GM18907 (cell line): ENCODE measurements at regions not wholly inside any gene's neighbourhood (a gene's known extent, or its start where the extent isn't known, plus 50 kb on each side); places are given as distances from the start of the nearest gene placed in this dataset.
"Not testable (repeated sequence)": the region's sequence is repeated elsewhere in the genome, so short reads cannot be mapped to it uniquely, and the experiment has no call there.

ENCODE experiments used
- ATAC-seq: cut with Tn5 transposase; IDR thresholded peaks from one replicate; pipeline ENCODE4 v1.9.1; 2021; ENCODE audit warnings: mild to moderate bottlenecking, moderate library complexity; ENCODE audit not compliant: unreplicated experiment

DNA sequence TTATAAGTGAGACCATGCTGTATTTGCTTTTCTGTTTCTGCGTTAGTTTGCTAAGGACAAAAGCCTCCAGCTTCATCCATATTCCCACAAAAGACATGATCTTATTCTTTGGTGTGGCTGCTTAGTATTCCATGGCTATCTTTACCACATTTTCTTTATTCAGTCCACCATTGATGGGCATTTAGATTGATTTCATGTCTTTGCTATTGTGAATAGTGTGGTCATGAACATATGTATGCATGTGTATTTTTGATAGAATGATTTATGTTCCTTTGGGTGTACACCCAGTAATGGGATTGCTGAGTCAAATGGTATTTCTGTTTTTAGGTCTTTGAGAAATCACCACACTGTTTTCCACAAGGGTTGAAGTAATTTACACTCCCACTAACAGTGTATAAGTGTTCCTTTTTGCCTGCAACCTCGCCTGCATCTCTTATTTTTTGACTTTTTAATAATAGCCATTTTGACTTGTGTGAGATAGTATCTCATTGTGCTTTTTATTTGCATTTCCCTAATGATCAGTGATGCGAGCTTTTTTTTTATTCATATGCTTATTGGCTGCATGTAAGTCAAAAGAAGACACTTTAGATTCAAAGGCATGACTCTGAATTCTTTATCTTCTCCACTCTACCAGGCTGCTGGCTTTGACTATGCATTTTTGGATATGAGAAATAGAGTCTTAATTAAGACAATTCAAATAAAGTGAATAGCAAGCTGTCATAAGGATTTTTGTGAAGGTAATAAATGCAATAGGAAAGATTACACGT is 183.3 kb upstream of the SYNPR start:
- ATAC-seq, result no peak

DNA sequence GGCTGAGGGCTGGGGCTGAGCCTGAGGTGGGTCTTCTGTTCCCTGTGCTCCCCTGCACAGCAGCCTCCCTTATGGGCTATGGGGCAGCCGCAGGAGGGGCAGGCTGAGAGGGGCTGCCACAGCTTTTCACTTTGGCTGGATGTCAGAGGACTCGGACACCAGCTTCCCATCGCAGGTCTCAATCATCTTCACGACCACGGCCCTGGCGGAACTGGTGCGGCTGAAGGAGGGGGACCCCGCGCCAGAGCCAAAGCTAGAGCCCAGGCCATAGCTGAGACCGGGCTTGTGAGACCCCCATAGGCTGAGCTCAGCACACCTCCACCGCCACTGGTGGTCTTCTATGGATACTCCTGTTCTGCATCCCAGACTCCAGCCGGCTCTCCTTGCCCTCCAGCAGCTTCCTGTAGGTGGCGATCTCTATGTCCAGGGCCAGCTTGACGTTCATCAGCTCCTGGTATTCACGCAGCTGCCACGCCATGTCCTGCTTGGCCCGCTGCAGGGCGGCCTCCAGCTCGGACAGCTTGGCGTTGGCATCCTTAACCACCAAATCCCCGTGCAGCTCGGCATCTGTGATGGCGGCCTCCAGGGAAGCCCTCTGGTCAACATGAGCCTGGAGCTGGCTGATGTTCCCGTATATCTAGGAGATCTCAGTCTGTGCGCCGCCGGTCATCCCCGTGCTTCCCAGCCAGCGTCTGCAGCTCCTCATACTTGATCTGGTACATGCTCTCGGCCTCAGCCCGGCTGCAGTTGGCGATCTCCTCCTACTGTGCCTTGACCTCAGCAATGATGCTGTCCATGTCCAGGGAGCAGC is 181.7 kb upstream of the SYNPR start:
- no peak for ATAC-seq

DNA sequence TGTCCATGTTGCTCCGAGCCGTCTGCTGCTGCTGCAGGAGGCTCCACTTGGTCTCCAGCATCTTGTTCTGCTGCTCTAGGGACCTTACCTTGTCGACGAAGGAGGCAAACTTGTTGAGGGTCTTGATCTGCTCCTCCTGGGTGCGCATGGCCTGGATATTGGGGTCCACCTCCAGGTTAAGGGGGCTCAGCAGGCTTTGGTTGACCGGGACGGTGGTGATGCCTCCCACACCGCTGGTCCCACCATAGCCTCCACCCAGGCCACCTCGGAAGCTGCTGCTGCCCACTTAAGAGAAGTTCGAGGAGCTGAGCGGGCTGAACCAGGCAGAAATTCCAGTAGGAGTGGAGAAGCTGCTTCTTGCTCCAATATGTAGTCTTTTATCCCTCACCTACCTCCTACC is 180.7 kb upstream of the SYNPR start:
- no peak for ATAC-seq

DNA sequence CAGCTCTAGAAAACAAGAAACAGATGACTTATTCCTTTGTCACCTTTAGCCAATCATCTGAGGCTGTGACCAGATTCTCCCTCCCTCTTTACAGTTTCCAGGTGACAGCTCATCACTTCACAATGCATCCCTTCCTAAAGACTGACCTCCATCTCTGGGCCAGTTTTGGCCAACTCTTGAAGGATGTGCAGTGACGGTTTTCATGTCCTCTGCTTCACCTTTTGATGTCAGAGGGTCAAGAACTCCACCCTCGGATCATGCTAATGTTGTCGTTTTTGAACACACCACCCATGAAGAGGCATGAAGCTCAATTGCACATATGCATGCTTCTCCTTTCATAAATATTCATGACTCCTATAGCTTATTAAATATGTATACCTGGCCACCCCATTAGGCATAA is 161.2 kb upstream of the SYNPR start:
- ATAC-seq, result no peak

DNA sequence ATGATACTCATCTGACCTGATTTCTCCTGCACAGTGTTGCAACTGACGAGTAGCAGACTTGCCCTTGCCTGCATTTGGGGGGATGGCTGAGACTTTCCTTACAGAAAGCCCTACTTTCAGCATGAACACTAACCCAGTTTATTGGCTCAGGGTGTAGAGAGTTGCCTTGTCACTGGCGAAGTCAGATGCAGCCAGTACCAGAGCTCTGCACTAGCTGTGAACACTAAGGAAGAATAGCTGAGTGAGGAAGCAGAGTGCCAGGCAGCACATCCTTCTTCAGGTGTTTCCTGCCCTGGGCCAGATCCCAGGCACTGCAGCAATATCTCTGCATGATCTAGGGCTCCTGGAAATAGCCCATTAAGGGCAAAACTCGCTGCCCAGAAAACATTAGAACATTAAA is 154.0 kb upstream of the SYNPR start:
- ATAC-seq, result no peak

DNA sequence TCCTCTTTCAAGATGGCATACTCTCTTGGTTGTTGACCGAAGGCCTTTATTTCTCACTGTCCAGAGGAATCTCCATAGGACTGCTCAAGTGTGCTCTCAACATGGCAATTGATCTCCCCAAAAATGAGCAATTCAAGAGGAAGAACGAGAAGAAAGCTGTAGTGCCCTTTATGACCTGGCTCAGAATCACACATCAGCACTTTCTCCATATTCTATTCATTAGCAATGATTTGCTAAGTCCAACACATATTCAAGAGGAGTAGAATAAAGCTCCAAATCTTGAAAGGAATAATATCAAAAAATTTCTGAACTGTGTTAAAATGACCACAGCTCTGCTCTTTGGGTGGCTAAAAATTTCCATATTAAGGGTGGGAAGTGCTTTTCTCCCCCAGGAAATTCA is 151.6 kb upstream of the SYNPR start:
- no peak for ATAC-seq

DNA sequence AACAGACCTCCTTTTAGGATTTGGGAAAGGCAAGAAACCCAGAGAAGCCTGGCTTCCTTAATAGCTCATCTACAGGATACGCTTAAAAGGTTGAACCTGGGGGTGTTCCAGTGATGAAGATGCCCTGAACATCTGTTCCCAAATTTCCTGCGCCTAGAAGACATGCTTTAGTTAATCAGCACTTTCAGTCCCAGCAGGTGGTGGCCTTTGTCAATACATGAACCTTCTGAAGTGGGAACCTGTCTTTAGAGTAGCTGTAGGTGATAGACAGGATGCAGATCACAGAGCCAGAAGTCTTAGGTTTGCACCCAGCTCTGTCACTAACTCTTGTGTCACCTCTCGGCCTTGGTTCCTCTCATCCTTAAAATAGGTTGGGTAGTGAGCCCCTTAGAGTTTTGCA is 149.7 kb upstream of the SYNPR start:
- ATAC-seq, result no peak

DNA sequence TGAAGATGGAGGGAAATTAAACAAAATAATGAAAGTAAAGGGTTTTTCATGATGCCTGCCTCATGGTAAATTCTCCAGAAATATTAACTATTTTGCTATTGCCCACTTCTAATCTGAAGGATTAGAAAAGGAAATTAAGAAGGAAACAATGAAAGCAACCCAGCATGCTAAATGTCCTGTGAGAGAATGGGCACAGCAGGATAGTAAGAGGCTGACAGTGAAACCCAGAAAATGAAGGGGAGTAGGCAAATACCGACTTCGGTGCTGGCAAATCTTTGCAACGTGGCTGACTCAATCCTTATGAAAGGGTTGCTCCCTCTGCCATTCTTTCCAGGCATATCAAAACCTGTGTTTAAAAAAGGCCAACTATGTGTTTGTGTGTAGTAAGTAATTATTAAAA is 147.5 kb upstream of the SYNPR start:
- ATAC-seq, result no peak

DNA sequence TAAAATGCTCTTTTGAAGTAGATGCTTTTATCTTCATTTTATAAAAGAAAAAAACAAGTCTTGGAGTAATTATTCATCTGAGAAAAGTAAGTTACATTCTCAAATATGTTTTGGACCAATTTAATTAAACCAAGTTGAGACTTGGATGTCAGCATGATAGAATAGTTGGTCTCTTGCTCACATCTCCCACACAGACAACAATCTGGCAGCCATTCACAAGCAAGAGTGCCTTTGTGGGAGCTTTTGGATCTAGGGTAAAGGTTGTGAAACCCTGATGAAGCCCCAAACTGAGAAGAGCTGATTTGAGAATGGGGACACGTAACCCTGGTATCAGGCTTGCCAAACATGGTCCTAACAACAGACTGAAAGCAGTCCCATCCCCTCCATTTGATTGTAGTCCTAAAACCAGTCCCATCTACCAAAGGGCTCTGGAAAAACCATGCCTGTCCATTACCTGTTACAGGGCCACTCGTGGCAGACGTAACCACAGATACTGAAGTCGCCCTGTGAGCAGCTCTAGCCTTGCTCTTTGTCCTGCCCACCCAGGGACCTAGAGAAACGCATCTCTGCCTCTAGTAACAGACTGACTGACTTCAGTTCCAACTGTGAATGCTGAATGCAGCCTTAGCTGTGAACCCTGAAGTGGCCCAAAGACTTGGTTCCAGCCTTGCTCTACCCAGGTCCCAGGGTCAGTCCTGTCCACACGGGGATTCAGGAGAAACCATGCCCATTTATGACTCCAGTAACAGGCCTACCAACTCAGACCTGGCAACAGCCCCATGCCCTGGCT is 145.5 kb upstream of the SYNPR start:
- ATAC-seq, result no peak

DNA sequence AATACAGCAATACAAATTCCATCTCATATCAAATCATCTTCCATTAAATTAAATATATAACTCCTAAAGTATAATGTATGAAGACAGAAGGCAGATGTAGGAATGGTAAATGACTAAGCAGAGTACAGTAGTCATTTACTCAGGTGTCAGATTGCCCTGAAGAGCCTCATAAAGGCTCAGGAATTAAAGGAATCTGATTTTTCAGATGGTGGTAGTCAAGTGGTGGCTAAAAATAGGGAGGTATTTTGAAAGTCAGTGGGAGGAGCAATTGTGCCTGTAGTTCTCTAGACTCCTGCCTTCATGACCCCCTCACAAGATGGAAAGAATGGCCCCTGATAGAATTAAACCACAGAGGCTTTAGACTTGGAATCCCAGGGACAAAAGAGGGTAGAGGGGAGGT is 142.7 kb upstream of the SYNPR start:
- no peak for ATAC-seq

DNA sequence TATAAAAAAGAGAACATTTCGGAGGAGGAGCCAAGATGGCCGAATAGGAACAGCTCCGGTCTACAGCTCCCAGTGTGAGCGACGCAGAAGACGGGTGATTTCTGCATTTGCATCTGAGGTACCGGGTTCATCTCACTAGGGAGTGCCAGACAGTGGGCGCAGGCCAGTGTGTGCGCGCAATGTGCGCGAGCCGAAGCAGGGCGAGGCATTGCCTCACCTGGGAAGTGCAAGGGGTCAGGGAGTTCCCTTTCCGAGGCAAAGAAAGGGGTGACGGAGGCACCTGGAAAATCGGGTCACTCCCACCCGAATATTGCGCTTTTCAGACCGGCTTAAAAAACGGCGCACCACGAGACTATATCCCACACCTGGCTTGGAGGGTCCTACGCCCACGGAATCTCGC is 141.9 kb upstream of the SYNPR start:
- not testable (repeated sequence) for ATAC-seq

DNA sequence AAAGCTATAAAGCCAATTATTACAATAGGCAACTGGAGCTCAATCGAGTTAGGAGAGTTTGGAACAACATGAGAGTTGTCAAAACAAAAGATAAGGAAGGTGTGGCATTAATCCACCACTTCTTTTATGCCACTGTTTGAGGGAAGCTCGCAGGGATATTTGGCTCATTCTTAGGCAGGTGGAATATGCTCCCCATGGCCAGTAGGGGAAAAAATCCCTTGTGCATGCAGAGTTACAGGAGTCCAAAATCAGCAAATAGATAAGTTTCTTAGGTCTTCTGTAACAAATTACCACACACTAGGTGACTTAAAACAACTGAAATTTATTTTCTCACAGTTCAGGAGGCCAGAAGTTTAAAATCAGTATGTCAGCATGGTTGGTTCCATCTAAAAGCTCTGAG is 135.4 kb upstream of the SYNPR start:
- ATAC-seq, result no peak

DNA sequence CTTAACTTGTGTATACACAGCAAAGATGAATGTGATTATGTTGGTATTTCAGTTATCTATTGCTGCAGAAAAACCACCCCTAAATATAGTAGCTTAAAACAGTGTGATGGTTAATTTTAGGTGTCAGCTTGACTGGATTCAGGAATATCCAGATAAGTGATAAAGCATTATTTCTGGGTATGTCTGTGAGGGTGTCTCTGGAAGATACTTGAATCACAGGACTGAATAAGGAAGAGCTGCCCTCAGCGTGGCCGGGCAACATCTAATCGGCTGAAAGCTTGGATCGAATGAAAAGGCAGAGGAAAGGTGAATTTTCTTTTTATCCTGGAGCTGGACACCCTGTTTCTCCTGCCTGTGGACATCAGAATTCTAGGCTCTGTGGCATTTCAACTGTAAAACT is 132.0 kb upstream of the SYNPR start:
- ATAC-seq, result no peak

DNA sequence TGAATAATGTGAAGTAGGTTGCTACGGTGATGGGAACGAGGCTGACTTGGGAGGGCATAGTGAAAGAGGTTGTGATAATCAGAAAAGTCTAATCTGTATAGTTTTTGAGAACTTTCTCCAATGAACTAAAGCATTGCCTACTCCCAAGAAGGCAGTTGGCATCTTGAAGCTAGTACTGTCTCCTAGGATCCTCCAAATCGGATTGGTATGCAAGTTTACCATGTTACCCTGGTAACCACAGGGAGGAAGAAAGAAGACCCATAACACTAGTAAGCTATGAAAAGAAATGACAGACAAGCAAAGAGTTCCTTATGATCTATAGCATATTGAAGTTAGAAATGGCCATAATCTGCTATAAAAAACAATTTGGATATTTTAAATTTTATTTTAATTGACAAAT is 127.2 kb upstream of the SYNPR start:
- ATAC-seq, result no peak

DNA sequence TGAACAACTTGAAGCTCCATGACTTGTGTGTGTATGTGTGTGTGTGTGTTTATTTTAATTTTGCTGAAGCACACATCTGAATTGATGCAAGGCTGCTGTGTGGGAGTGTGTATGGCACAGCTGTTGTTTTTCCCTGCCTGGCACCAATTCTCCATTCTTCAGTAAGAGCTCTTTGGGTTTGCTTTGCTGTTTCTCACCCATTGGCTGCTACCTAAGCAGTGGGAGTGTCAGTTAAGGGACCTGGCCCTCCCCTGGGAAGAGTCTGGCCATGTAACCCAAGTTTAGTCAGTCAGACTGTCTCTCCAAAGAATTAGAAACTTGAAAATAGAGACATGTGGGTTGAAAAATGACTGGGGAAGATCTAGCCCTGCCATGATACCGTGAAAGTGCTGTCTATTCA is 126.2 kb upstream of the SYNPR start:
- ATAC-seq, result no peak

DNA sequence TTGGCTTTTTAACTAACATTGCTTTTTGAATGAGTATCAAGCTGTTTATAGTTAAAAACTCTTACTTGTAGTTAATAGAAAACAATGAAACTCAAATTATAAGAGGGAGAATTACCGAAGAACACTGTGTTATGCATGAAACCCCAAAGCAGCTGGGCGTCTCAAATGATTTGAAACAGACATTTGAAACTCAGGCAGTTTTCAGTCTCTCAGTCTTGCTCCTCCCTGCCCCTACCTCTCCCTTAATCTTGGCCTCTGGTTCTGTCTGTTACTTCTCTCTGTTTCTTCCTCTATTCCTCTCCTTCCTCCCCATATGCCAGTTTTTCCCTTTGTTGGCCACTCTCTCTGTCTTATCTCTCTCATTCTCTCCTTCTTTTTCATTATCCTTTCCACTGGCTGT is 118.3 kb upstream of the SYNPR start:
- no peak for ATAC-seq

DNA sequence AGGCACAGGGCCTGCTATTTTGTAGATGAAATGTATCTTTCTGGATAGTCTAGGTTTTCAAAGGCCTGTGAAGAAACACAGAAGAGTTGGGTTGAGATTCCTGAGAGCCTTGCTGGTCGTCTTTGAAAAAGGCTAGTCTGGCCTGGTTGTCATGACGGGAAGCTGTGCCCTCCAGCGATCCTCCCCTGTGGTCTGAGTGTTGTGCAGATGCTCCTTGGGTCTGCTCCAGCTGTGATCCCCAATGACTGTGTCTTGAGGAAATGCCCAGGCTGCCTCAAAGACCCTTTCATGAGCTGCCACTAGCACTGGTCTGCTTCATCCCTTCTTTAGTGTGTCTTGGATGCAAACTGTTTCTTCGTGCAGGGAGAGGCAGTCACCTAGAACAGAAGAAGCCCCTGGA is 111.0 kb upstream of the SYNPR start:
- no peak for ATAC-seq

DNA sequence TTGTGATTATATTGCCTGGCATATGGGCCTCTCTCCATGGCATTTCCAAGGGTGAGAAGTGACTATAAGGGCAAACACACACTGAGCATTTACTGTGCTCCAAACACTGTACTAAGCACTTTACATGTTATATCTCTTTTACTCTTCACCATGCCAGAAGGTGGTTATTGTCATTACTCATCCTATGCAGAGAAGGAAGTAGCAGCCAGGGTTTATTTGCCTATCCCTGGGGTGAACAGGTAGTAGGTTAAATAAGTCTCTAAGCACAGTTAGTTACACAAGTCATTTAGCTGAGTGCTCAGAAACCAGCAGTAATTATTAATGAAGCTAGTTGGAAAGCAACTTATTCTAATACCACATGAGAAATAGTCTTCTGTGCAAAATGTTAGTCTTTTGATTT is 109.9 kb upstream of the SYNPR start:
- no peak for ATAC-seq

DNA sequence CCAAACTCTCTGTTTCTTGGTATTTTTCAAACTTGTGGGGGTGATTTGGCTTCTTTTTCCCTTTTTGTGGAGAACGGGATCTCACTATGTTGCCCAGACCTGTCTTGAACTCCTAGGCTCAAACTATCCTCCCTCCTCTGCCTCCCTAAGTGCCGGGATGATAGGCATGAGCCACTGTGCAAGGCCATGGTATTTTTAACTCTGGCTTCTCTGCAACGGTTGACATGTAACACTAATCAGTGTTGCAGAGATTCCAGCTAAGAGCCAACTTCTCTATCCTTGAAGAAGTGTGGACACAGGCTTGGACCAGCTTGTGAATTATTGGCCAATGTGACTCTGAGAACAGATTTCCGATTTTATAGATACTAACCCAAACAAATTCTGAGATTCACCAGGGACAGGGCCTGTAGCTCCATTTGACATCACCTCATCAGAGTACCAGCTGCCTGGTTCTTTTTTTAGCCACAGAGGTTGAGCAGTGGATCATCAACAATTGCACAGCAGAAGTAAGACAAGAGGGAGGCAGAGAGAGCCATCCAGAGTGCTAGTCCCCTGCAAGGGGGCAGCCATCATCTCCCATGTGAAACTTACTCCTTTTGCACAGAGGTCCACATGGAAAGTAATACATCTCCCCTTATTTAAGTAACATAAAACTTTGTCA is 98.1 kb upstream of the SYNPR start:
- no peak for ATAC-seq

DNA sequence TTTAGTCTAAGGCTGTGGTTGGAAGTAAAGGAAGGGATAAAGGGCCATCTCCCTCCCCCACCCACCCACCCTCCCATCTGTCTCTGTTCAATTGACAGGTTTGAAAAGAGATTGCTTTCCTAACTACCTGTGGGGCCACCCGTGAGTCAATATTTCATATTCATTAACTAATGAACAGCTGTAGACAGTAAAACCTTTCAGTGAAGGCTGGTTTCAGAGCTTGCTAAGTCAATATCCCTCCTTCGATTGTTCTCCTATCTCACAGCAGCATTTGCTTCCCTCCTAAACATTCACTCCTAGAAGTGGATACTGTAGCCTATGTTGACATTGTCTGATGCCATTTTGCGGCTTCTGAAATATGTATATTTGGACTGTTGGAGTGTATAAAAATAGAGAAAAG is 85.9 kb upstream of the SYNPR start:
- no peak for ATAC-seq

DNA sequence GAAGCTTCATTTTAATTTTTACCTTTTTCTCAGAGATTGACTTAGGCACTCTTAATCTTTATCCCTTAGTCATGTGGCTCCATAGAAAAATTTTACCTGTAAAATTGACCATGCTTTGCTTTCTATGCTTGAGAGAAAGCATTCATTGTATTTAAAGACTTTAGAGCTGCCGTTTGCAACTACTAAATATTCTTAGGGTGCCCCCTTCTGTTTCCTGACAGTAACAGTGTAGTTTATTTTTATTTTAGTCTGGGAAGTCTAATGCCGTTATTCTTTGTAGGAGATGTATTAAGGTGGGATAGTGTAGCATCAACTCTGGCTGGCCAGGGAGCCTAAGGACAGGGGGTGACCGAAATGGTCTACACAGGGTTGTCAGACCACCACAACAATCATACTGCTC is 84.5 kb upstream of the SYNPR start:
- no peak for ATAC-seq
